B cell (primary cell): ENCODE measurements at regions not wholly inside any gene's neighbourhood (a gene's known extent, or its start where the extent isn't known, plus 50 kb on each side); places are given as distances from the start of the nearest gene placed in this dataset.

Source experiments
- ATAC-seq: fragments of 200-7000 bp; cut with Tn5 transposase; one replicate; pipeline ENCODE4 v1.10.0; 2021; ENCODE audit warnings: low read depth, mild to moderate bottlenecking, moderate number of reproducible peaks, moderate library complexity
- CTCF ChIA-PET: fragments of 350-600 bp; sonication (Branson Sonifier 250); formaldehyde crosslinking; loops from one replicate; lab custom pipeline; 2021; ENCODE audit warnings: antibody characterized with exemption, inconsistent platforms; lab: Charles Lee
- POLR2A ChIA-PET: fragments of 350-600 bp; sonication (Branson Sonifier 250); formaldehyde crosslinking; loops from one replicate; lab custom pipeline; 2021; ENCODE audit warnings: antibody characterized with exemption; lab: Charles Lee
- DNase-seq: peaks from one replicate; pipeline ENCODE4 v3.0.0; 2013
- H2AFZ ChIP-seq: 2 replicates; pipeline ENCODE4 v1.6.1; 2012; ENCODE audit warnings: mild to moderate bottlenecking, low read depth, low read length; ENCODE audit not compliant: insufficient read depth, poor library complexity, severe bottlenecking
- H3K27ac ChIP-seq, 2 donors: 1 replicate in 1 of 2; 2 replicates in 1 of 2; pipeline ENCODE4 v1.5.1; 2012 to 2013; ENCODE audit warnings: low read length in 2 of 2, mild to moderate bottlenecking in 2 of 2, moderate library complexity in 1 of 2
- H3K27me3 ChIP-seq, 4 experiments: fragments of 200-600 bp in 1 of 4; sonication (generic) in 1 of 4; replicated peaks in 1 of 4; 1 replicate in 2 of 4; 2 replicates in 2 of 4; pipeline versions ENCODE4 v1.6.1 to v1.7.0; 2013 to 2016; ENCODE audit warnings: low read length in 3 of 4, mild to moderate bottlenecking in 2 of 4, mixed read lengths in 1 of 4, moderate library complexity in 1 of 4; ENCODE audit not compliant: insufficient read depth in 4 of 4, control insufficient read depth in 3 of 4; ENCODE audit errors: control extremely low read depth in 1 of 4
- H3K36me3 ChIP-seq, 2 experiments: replicated peaks in 1 of 2; 1 replicate in 1 of 2; 2 replicates in 1 of 2; pipeline versions ENCODE4 v1.6.1 to v1.7.1; 2013; ENCODE audit warnings: low read length in 1 of 2; ENCODE audit not compliant: insufficient read depth in 2 of 2, control insufficient read depth in 1 of 2; ENCODE audit errors: control extremely low read depth in 1 of 2, extremely low read depth in 1 of 2
- H3K4me1 ChIP-seq, 2 donors: fragments of 200-600 bp in 1 of 2; sonication (generic) in 1 of 2; 1 replicate in 1 of 2; 2 replicates in 1 of 2; pipeline versions ENCODE4 v1.5.1 to v1.6.1; 2013 to 2017; ENCODE audit warnings: low read length in 2 of 2; ENCODE audit not compliant: control insufficient read depth in 2 of 2, insufficient read depth in 2 of 2
- H3K4me2 ChIP-seq: replicated peaks from 2 replicates; pipeline ENCODE3; 2012; ENCODE audit warnings: mild to moderate bottlenecking, low read depth, low read length; ENCODE audit not compliant: poor library complexity, severe bottlenecking
- H3K4me3 ChIP-seq, 5 experiments: fragments of 200-600 bp in 1 of 5; sonication (generic) in 1 of 5; 1 replicate in 3 of 5; 2 replicates in 2 of 5; pipeline versions ENCODE4 v1.5.1 to v1.7.0; 2011 to 2016; ENCODE audit warnings: low read length in 4 of 5, mild to moderate bottlenecking in 4 of 5, low read depth in 2 of 5, control low read depth in 1 of 5, moderate library complexity in 1 of 5; ENCODE audit not compliant: insufficient read depth in 1 of 5; ENCODE audit errors: control extremely low read depth in 1 of 5, extremely low read depth in 1 of 5
- H3K79me2 ChIP-seq: fragments of 200-600 bp; sonication (generic); one replicate; pipeline ENCODE4 v1.6.0; 2016; ENCODE audit warnings: low read length; ENCODE audit not compliant: control insufficient read depth, insufficient read depth
- H3K9ac ChIP-seq: fragments of 200-600 bp; sonication (generic); 2 replicates; pipeline ENCODE4 v1.6.1; 2017; ENCODE audit warnings: mild to moderate bottlenecking, low read length, moderate library complexity
- H3K9me3 ChIP-seq, 3 donors: one replicate each; pipeline versions ENCODE4 v1.6.1 to v1.7.1; 2013; ENCODE audit warnings: low read length in 2 of 3; ENCODE audit not compliant: control insufficient read depth in 2 of 3, insufficient read depth in 1 of 3; ENCODE audit errors: control extremely low read depth in 1 of 3
- H4K20me1 ChIP-seq: 2 replicates; pipeline ENCODE4 v1.6.0; 2012; ENCODE audit warnings: mild to moderate bottlenecking, low read length; ENCODE audit not compliant: insufficient read depth, control insufficient read depth, poor library complexity, severe bottlenecking
- H3K27ac Mint-ChIP-seq: one replicate; pipeline ENCODE4 v1.8.0; 2021; ENCODE audit warnings: mixed read lengths
- H3K27me3 Mint-ChIP-seq: one replicate; pipeline ENCODE4 v1.8.0; 2021; ENCODE audit warnings: mixed read lengths
- H3K4me1 Mint-ChIP-seq: one replicate; pipeline ENCODE4 v1.8.0; 2021; ENCODE audit warnings: mixed read lengths
- H3K4me3 Mint-ChIP-seq: one replicate; pipeline ENCODE4 v1.8.0; 2021; ENCODE audit warnings: mixed read lengths
- H3K9me3 Mint-ChIP-seq: one replicate; pipeline ENCODE4 v1.8.0; 2022; ENCODE audit warnings: mixed read lengths; ENCODE audit not compliant: insufficient read depth
- CTCF ChIP-seq: fragments of 200-600 bp; IDR thresholded peaks from one replicate; pipeline ENCODE4 v1.8.0; 2022; ENCODE audit warnings: antibody characterized with exemption, mild to moderate bottlenecking
- EZH2 ChIP-seq: IDR thresholded peaks from 2 replicates; pipeline ENCODE4 v1.6.1; 2012; ENCODE audit warnings: borderline replicate concordance, low read depth, mild to moderate bottlenecking, moderate library complexity, low read length; ENCODE audit not compliant: insufficient read depth, poor library complexity, severe bottlenecking
- WGBS: methylation state at CpG from one replicate; pipeline ENCODE4 v1.1.5; 2013; ENCODE audit warnings: missing lambda C conversion rate; ENCODE audit not compliant: insufficient coverage; 5-methylcytosine and 5-hydroxymethylcytosine counted together
- intact Hi-C: fragments of 100-400 bp; cut with micrococcal nuclease; formaldehyde crosslinking; loops from one replicate; pipeline ENCODE4 v1.10.0; 2022

GRCh38 chr12:72098622-72099021 is 160.0 kb downstream of the TPH2 start:
- H4K20me1 ChIP-seq, result no peaks in the 10 kb centered on the region
- ChIA-PET CTCF (no interaction called here), POLR2A (no interaction called here)
- no peak overlapping the region for H3K4me2 ChIP-seq
- DNase-seq, result no peak
- no peak overlapping the region for H3K27ac ChIP-seq
- H3K4me1 ChIP-seq, result no peaks in the 10 kb centered on the region
- H3K9ac ChIP-seq, result no peak overlapping the region
- 62% methylated on average over 4 of the region's 4 CpGs for WGBS
- H3K9me3 ChIP-seq, result peaks cover 0 to 10% (median 4%) of the 10 kb centered on the region in 3 donors
- H3K36me3 ChIP-seq, result no peaks in the 10 kb centered on the region
- H3K27me3 ChIP-seq, result no peaks in the 10 kb centered on the region
- Mint-ChIP-seq H3K4me3 (no peak overlapping the region), H3K27ac (no peak overlapping the region), H3K9me3 (peaks cover 2% of the 10 kb centered on the region), H3K4me1 (no peaks in the 10 kb centered on the region), H3K27me3 (no peaks in the 10 kb centered on the region)
- H3K79me2 ChIP-seq, result no peaks in the 10 kb centered on the region
- no peak for ATAC-seq
- no peak overlapping the region for H3K4me3 ChIP-seq
- intact Hi-C loops, result no loop called here
- no peak overlapping the region for H2AFZ ChIP-seq
- TF ChIP-seq EZH2, result no peak
- no peak for TF ChIP-seq CTCF

- Mint-ChIP-seq H3K27me3 (no peaks in the 10 kb centered on the region), H3K4me1 (no peaks in the 10 kb centered on the region), H3K27ac (no peak overlapping the region), H3K4me3 (no peak overlapping the region), H3K9me3 (no peaks in the 10 kb centered on the region)
- H3K27ac ChIP-seq, result no peak overlapping the region
- no peaks in the 10 kb centered on the region for H3K36me3 ChIP-seq
- H3K4me3 ChIP-seq, result no peak overlapping the region
- H3K4me1 ChIP-seq, result no peaks in the 10 kb centered on the region
- H3K79me2 ChIP-seq, result no peaks in the 10 kb centered on the region
- H2AFZ ChIP-seq, result no peak overlapping the region
- WGBS, result no CpG with 5 or more reads among the region's 2 CpGs
- TF ChIP-seq CTCF, result no peak
- no peak for TF ChIP-seq EZH2
- intact Hi-C loops, result no loop called here
- ChIA-PET POLR2A (no interaction called here), CTCF (no interaction called here)
- no peak overlapping the region for H3K4me2 ChIP-seq
- DNase-seq, result no peak
- H4K20me1 ChIP-seq, result no peaks in the 10 kb centered on the region
- no peak overlapping the region for H3K9ac ChIP-seq
- H3K9me3 ChIP-seq, result no peaks in the 10 kb centered on the region
- no peaks in the 10 kb centered on the region for H3K27me3 ChIP-seq
- ATAC-seq, result no peak
Measured at GRCh38 chr12:72100854-72101253, 162.2 kb downstream of the TPH2 start.
